ENCODE measurements at regions not wholly inside any gene's neighbourhood (a gene's known extent, or its start where the extent isn't known, plus 50 kb on each side); places are given as distances from the start of the nearest gene placed in this dataset.

- H3K36me3 ChIP-seq (ENCODE audit: control insufficient read depth in 2 of 2, insufficient read depth in 2 of 2, low read length in 2 of 2), result no peaks in the 10 kb centered on the region
- no peak overlapping the region for H3K27ac ChIP-seq (ENCODE audit: low read length)
- H3K4me1 ChIP-seq (ENCODE audit: control insufficient read depth, insufficient read depth, low read length), result no peaks in the 10 kb centered on the region
- H3K4me3 ChIP-seq (ENCODE audit: low read length in 2 of 2), result no peak overlapping the region
- H3K9me3 ChIP-seq (ENCODE audit: control insufficient read depth in 2 of 2, low read length in 2 of 2), result no peaks in the 10 kb centered on the region
- no peaks in the 10 kb centered on the region for H3K27me3 ChIP-seq (ENCODE audit: control insufficient read depth in 1 of 2, insufficient read depth in 2 of 2, low read length in 2 of 2)
- H3K9ac ChIP-seq (ENCODE audit: low read length in 2 of 2), result no peak overlapping the region
Measured at GRCh38 chr7:115417662-115418061, 495.8 kb downstream of the MDFIC start.

GRCh38 chr7:115410972-115411686 is 489.2 kb downstream of the MDFIC start:
- no peak overlapping the region for H3K4me3 ChIP-seq (ENCODE audit: low read length in 2 of 2)
- H3K27me3 ChIP-seq (ENCODE audit: control insufficient read depth in 1 of 2, insufficient read depth in 2 of 2, low read length in 2 of 2), result no peaks in the 10 kb centered on the region
- no peaks in the 10 kb centered on the region for H3K4me1 ChIP-seq (ENCODE audit: control insufficient read depth, insufficient read depth, low read length)
- no peak overlapping the region for H3K27ac ChIP-seq (ENCODE audit: low read length)
- H3K9me3 ChIP-seq (ENCODE audit: control insufficient read depth in 2 of 2, low read length in 2 of 2), result no peaks in the 10 kb centered on the region
- H3K36me3 ChIP-seq (ENCODE audit: control insufficient read depth in 2 of 2, insufficient read depth in 2 of 2, low read length in 2 of 2), result no peaks in the 10 kb centered on the region
- H3K9ac ChIP-seq (ENCODE audit: low read length in 2 of 2), result no peak overlapping the region

GRCh38 chr7:115410434-115410820 is 488.5 kb downstream of the MDFIC start:
- no peaks in the 10 kb centered on the region for H3K36me3 ChIP-seq (ENCODE audit: control insufficient read depth in 2 of 2, insufficient read depth in 2 of 2, low read length in 2 of 2)
- H3K4me1 ChIP-seq (ENCODE audit: control insufficient read depth, insufficient read depth, low read length), result no peaks in the 10 kb centered on the region
- H3K27me3 ChIP-seq (ENCODE audit: control insufficient read depth in 1 of 2, insufficient read depth in 2 of 2, low read length in 2 of 2), result no peaks in the 10 kb centered on the region
- no peak overlapping the region for H3K4me3 ChIP-seq (ENCODE audit: low read length in 2 of 2)
- no peak overlapping the region for H3K27ac ChIP-seq (ENCODE audit: low read length)
- no peaks in the 10 kb centered on the region for H3K9me3 ChIP-seq (ENCODE audit: control insufficient read depth in 2 of 2, low read length in 2 of 2)
- H3K9ac ChIP-seq (ENCODE audit: low read length in 2 of 2), result no peak overlapping the region

- Histone ChIP-seq H3K27me3 (ENCODE audit: control insufficient read depth in 1 of 2, insufficient read depth in 2 of 2, low read length in 2 of 2) (no peaks in the 10 kb centered on the region), H3K9me3 (ENCODE audit: control insufficient read depth in 2 of 2, low read length in 2 of 2) (no peaks in the 10 kb centered on the region), H3K4me3 (ENCODE audit: low read length in 2 of 2) (no peak overlapping the region), H3K27ac (ENCODE audit: low read length) (no peak overlapping the region), H3K36me3 (ENCODE audit: control insufficient read depth in 2 of 2, insufficient read depth in 2 of 2, low read length in 2 of 2) (no peaks in the 10 kb centered on the region), H3K4me1 (ENCODE audit: control insufficient read depth, insufficient read depth, low read length) (no peaks in the 10 kb centered on the region), H3K9ac (ENCODE audit: low read length in 2 of 2) (no peak overlapping the region)
Measured at GRCh38 chr7:115409682-115410433, 488.0 kb downstream of the MDFIC start.

GRCh38 chr7:115406219-115406618 is 484.3 kb downstream of the MDFIC start:
- Histone ChIP-seq H3K9ac (ENCODE audit: low read length in 2 of 2) (no peak overlapping the region), H3K4me1 (ENCODE audit: control insufficient read depth, insufficient read depth, low read length) (no peaks in the 10 kb centered on the region), H3K4me3 (ENCODE audit: low read length in 2 of 2) (no peak overlapping the region), H3K27ac (ENCODE audit: low read length) (no peak overlapping the region), H3K36me3 (ENCODE audit: control insufficient read depth in 2 of 2, insufficient read depth in 2 of 2, low read length in 2 of 2) (no peaks in the 10 kb centered on the region), H3K27me3 (ENCODE audit: control insufficient read depth in 1 of 2, insufficient read depth in 2 of 2, low read length in 2 of 2) (no peaks in the 10 kb centered on the region), H3K9me3 (ENCODE audit: control insufficient read depth in 2 of 2, low read length in 2 of 2) (no peaks in the 10 kb centered on the region)

GRCh38 chr7:115387137-115387536 is 465.2 kb downstream of the MDFIC start:
- Histone ChIP-seq H3K27me3 (ENCODE audit: control insufficient read depth in 1 of 2, insufficient read depth in 2 of 2, low read length in 2 of 2) (no peaks in the 10 kb centered on the region), H3K36me3 (ENCODE audit: control insufficient read depth in 2 of 2, insufficient read depth in 2 of 2, low read length in 2 of 2) (no peaks in the 10 kb centered on the region)

GRCh38 chr7:115379321-115379720 is 457.4 kb downstream of the MDFIC start:
- Histone ChIP-seq H3K9ac (ENCODE audit: low read length in 2 of 2) (no peak overlapping the region), H3K4me1 (ENCODE audit: control insufficient read depth, insufficient read depth, low read length) (no peaks in the 10 kb centered on the region), H3K4me3 (ENCODE audit: low read length in 2 of 2) (no peak overlapping the region), H3K27me3 (ENCODE audit: control insufficient read depth in 1 of 2, insufficient read depth in 2 of 2, low read length in 2 of 2) (no peaks in the 10 kb centered on the region), H3K9me3 (ENCODE audit: control insufficient read depth in 2 of 2, low read length in 2 of 2) (no peaks in the 10 kb centered on the region), H3K27ac (ENCODE audit: low read length) (no peak overlapping the region), H3K36me3 (ENCODE audit: control insufficient read depth in 2 of 2, insufficient read depth in 2 of 2, low read length in 2 of 2) (no peaks in the 10 kb centered on the region)

More at GRCh38 chr7:115387137-115387536, 465.2 kb downstream of the MDFIC start:
- Histone ChIP-seq H3K9ac (ENCODE audit: low read length in 2 of 2) (no peak overlapping the region), H3K4me1 (ENCODE audit: control insufficient read depth, insufficient read depth, low read length) (no peaks in the 10 kb centered on the region), H3K9me3 (ENCODE audit: control insufficient read depth in 2 of 2, low read length in 2 of 2) (no peaks in the 10 kb centered on the region), H3K27ac (ENCODE audit: low read length) (no peak overlapping the region), H3K4me3 (ENCODE audit: low read length in 2 of 2) (no peak overlapping the region)

GRCh38 chr7:115368998-115369397 is 447.1 kb downstream of the MDFIC start:
- no peak overlapping the region for H3K27ac ChIP-seq (ENCODE audit: low read length)
- no peak overlapping the region for H3K9ac ChIP-seq (ENCODE audit: low read length in 2 of 2)
- H3K27me3 ChIP-seq (ENCODE audit: control insufficient read depth in 1 of 2, insufficient read depth in 2 of 2, low read length in 2 of 2), result no peaks in the 10 kb centered on the region
- H3K9me3 ChIP-seq (ENCODE audit: control insufficient read depth in 2 of 2, low read length in 2 of 2), result no peaks in the 10 kb centered on the region
- H3K4me1 ChIP-seq (ENCODE audit: control insufficient read depth, insufficient read depth, low read length), result no peaks in the 10 kb centered on the region
- no peaks in the 10 kb centered on the region for H3K36me3 ChIP-seq (ENCODE audit: control insufficient read depth in 2 of 2, insufficient read depth in 2 of 2, low read length in 2 of 2)
- H3K4me3 ChIP-seq (ENCODE audit: low read length in 2 of 2), result no peak overlapping the region

- H3K36me3 ChIP-seq (ENCODE audit: control insufficient read depth in 2 of 2, insufficient read depth in 2 of 2, low read length in 2 of 2), result no peaks in the 10 kb centered on the region
Measured at GRCh38 chr7:115363916-115364315, 442.0 kb downstream of the MDFIC start.

GRCh38 chr7:115359955-115360354 is 438.1 kb downstream of the MDFIC start:
- Histone ChIP-seq H3K9me3 (ENCODE audit: control insufficient read depth in 2 of 2, low read length in 2 of 2) (no peaks in the 10 kb centered on the region), H3K36me3 (ENCODE audit: control insufficient read depth in 2 of 2, insufficient read depth in 2 of 2, low read length in 2 of 2) (no peaks in the 10 kb centered on the region), H3K9ac (ENCODE audit: low read length in 2 of 2) (no peak overlapping the region), H3K4me1 (ENCODE audit: control insufficient read depth, insufficient read depth, low read length) (no peaks in the 10 kb centered on the region), H3K27ac (ENCODE audit: low read length) (no peak overlapping the region), H3K4me3 (ENCODE audit: low read length in 2 of 2) (no peak overlapping the region), H3K27me3 (ENCODE audit: control insufficient read depth in 1 of 2, insufficient read depth in 2 of 2, low read length in 2 of 2) (no peaks in the 10 kb centered on the region)

More at GRCh38 chr7:115363916-115364315, 442.0 kb downstream of the MDFIC start:
- no peaks in the 10 kb centered on the region for H3K27me3 ChIP-seq (ENCODE audit: control insufficient read depth in 1 of 2, insufficient read depth in 2 of 2, low read length in 2 of 2)
- no peak overlapping the region for H3K27ac ChIP-seq (ENCODE audit: low read length)
- no peaks in the 10 kb centered on the region for H3K9me3 ChIP-seq (ENCODE audit: control insufficient read depth in 2 of 2, low read length in 2 of 2)
- no peaks in the 10 kb centered on the region for H3K4me1 ChIP-seq (ENCODE audit: control insufficient read depth, insufficient read depth, low read length)
- H3K9ac ChIP-seq (ENCODE audit: low read length in 2 of 2), result no peak overlapping the region
- no peak overlapping the region for H3K4me3 ChIP-seq (ENCODE audit: low read length in 2 of 2)

- Histone ChIP-seq H3K4me3 (ENCODE audit: low read length in 2 of 2) (no peak overlapping the region), H3K27me3 (ENCODE audit: control insufficient read depth in 1 of 2, insufficient read depth in 2 of 2, low read length in 2 of 2) (no peaks in the 10 kb centered on the region), H3K4me1 (ENCODE audit: control insufficient read depth, insufficient read depth, low read length) (no peaks in the 10 kb centered on the region), H3K36me3 (ENCODE audit: control insufficient read depth in 2 of 2, insufficient read depth in 2 of 2, low read length in 2 of 2) (no peaks in the 10 kb centered on the region), H3K9me3 (ENCODE audit: control insufficient read depth in 2 of 2, low read length in 2 of 2) (no peaks in the 10 kb centered on the region), H3K27ac (ENCODE audit: low read length) (no peak overlapping the region), H3K9ac (ENCODE audit: low read length in 2 of 2) (no peak overlapping the region)
Measured at GRCh38 chr7:115359119-115359518, 437.2 kb downstream of the MDFIC start.
